ENCODE measurements at regions not wholly inside any gene's neighbourhood (a gene's known extent, or its start where the extent isn't known, plus 50 kb on each side); places are given as distances from the start of the nearest gene placed in this dataset.

DNA sequence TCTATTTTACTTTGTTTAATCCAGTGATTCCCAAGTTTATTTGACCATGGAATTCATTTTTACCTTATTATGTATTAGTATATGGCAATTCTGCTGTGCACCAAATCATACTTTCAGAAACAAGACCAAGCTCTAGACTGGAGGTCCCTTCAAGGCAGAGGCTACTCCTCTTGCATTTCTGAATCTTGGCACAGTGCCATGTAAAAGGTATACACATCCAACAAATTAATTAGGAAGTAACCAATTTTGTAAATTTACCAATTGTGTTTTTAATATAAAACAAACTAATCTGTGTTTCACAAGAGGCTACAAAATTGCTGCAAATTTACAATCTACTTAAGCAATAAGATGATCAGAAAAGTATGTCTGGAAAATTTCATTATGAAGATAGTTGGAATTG lies 712.2 kb upstream of the HS3ST1 start:
- no peak overlapping the region for H3K4me3 ChIP-seq (replicated peaks; ENCODE audit: low read depth, low read length)
- DNase-seq (ENCODE audit: extremely low read depth, low read depth), result no peak
- TF ChIP-seq, protein P1, sequence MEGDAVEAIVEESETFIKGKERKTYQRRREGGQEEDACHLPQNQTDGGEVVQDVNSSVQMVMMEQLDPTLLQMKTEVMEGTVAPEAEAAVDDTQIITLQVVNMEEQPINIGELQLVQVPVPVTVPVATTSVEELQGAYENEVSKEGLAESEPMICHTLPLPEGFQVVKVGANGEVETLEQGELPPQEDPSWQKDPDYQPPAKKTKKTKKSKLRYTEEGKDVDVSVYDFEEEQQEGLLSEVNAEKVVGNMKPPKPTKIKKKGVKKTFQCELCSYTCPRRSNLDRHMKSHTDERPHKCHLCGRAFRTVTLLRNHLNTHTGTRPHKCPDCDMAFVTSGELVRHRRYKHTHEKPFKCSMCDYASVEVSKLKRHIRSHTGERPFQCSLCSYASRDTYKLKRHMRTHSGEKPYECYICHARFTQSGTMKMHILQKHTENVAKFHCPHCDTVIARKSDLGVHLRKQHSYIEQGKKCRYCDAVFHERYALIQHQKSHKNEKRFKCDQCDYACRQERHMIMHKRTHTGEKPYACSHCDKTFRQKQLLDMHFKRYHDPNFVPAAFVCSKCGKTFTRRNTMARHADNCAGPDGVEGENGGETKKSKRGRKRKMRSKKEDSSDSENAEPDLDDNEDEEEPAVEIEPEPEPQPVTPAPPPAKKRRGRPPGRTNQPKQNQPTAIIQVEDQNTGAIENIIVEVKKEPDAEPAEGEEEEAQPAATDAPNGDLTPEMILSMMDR (IDR thresholded peaks at IDR 0.05; ENCODE audit: low read depth, low read length, missing control alignments), result no peak

DNA sequence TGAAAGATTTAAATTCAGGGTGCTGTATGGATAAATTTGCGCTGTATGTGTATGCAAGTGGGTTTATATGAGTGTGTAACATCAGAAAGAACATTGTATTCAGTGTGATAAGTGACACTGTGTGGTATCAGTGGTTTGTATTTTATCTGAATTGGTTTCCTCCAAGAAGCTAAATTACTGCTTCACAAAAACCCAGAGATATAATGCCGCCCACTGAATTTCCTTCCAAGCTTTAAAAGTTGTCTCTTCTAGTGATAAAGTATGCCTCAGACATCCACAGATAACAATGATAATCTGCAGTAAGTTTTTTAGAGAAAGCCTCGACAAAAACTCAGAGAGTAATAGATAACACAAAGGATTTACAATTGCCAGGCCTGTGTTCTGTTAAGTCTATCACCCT lies 710.6 kb upstream of the HS3ST1 start:
- no peak overlapping the region for H3K4me3 ChIP-seq (replicated peaks; ENCODE audit: low read depth, low read length)
- no peak for DNase-seq (ENCODE audit: extremely low read depth, low read depth)
- TF ChIP-seq, protein P1 (IDR thresholded peaks at IDR 0.05; ENCODE audit: low read depth, low read length, missing control alignments), result no peak

DNA sequence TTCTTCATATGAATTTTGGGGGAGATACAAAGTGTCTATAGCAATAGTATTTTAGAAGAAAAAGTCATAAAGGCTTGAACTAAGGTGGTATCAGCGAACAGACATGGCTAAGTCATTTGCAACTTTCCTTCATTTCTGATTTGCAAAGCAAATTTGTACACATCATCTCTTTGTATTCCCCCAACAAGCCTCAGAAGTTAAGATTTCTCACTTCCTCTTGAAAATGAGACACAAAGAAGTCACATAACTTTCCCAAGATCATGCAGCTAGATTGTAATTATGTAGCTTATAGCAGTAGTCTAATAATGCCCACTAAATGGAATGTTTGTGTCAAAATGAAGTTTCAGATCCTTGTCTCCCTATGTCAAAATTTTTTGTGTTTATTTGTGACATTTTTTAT lies 709.8 kb upstream of the HS3ST1 start:
- TF ChIP-seq, protein P1 (IDR thresholded peaks at IDR 0.05; ENCODE audit: low read depth, low read length, missing control alignments), result no peak
- no peak for DNase-seq (ENCODE audit: extremely low read depth, low read depth)

DNA sequence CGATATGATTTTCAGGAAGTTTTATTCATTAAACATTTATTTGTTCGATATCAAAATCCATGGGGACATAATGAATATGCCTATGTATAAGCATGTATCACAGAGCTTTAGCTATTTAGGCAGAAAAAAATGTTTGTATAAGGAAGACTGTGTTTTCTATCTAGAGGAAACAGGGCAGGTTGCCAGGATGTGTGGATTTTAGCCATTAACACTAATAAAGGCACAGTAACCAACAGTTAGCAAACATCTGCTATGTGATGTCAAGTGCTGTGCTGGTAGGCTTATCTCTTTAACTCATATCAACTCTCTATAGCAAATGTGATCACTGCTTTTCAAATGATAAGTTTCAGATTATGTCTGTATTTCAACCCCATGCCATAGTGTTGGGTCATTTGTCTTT lies 708.9 kb upstream of the HS3ST1 start:
- DNase-seq (ENCODE audit: extremely low read depth, low read depth), result no peak
- TF ChIP-seq, protein P1 (IDR thresholded peaks at IDR 0.05; ENCODE audit: low read depth, low read length, missing control alignments), result no peak
- no peak overlapping the region for H3K4me3 ChIP-seq (replicated peaks; ENCODE audit: low read depth, low read length)

More for the DNA sequence above, 709.8 kb upstream of the HS3ST1 start:
- no peak overlapping the region for H3K4me3 ChIP-seq (replicated peaks; ENCODE audit: low read depth, low read length)

DNA sequence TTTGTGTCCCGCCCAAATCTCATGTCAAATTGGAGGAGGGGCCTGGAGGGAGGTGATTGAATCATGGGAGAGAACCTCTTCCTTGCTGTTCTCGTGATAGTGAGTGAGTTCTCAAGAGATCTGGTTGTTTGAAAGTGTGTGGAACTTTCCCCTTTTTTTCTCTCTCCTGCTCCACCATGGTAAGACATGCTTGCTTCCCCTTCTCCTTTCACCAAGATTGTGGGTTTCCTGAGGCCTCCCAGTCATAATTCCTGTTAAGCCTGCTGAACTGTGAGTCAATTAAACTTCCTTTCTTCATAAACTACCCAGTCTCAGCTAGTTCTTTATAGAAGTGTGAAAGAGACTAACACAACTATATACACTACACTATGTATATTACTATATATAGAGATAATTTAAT lies 697.8 kb upstream of the HS3ST1 start:
- no peak for DNase-seq (ENCODE audit: extremely low read depth, low read depth)
- no peak overlapping the region for H3K4me3 ChIP-seq (replicated peaks; ENCODE audit: low read depth, low read length)
- TF ChIP-seq, protein P1 (IDR thresholded peaks at IDR 0.05; ENCODE audit: low read depth, low read length, missing control alignments), result no peak

DNA sequence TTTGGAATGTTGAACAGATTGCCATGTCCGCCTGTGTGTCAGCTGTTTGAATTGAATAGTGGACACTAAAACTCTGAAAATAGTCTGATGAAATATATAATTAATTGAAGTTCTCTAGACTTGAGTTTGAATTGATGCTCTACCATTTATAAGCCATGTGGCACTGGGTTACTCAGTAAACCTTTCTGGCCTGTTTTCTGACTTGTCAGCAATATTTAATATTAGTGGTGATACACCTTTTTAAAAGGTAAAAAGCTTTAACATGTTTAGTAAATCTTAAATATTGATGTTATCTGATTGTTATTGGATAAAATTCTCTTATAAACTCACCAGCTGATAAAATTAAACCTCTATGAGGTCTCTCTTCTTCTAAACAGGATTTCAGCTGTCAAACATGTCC lies 695.4 kb upstream of the HS3ST1 start:
- TF ChIP-seq, protein P1 (IDR thresholded peaks at IDR 0.05; ENCODE audit: low read depth, low read length, missing control alignments), result no peak
- no peak for DNase-seq (ENCODE audit: extremely low read depth, low read depth)
- H3K4me3 ChIP-seq (replicated peaks; ENCODE audit: low read depth, low read length), result no peak overlapping the region

DNA sequence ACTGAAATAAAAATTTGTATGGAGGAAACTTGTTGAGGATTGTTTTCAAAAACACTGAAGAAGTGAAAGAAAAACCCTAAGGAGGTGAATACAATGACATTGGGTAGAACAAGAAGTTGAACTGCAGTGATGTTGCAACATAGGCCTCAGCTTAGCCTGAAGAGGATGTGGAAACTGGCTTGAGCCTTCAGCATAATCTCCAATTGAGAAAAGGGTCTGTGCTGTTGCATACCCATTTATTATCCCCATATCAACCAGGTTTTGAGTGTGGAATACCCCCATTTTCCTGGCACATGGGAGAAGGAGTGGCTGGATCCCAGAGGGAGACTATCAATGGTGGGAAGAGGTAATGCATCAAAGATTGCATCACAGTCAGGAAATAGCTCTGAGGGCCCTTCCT lies 695.0 kb upstream of the HS3ST1 start:
- H3K4me3 ChIP-seq (replicated peaks; ENCODE audit: low read depth, low read length), result no peak overlapping the region
- TF ChIP-seq, protein P1 (IDR thresholded peaks at IDR 0.05; ENCODE audit: low read depth, low read length, missing control alignments), result no peak
- DNase-seq (ENCODE audit: extremely low read depth, low read depth), result no peak

Measured in HFF-Myc (cell line).